Vagina (tissue), 2 donors: ENCODE measurements at regions not wholly inside any gene's neighbourhood (a gene's known extent, or its start where the extent isn't known, plus 50 kb on each side); places are given as distances from the start of the nearest gene placed in this dataset.
"Not testable (repeated sequence)": the region's sequence is repeated elsewhere in the genome, so short reads cannot be mapped to it uniquely, and the experiment has no call there.

ENCODE experiments used
- DNase-seq, 2 donors: peaks; one replicate each; pipeline ENCODE4 v3.0.0-alpha.2; 2017; ENCODE audit errors: extremely low spot score in 2 of 2
- H3K27ac ChIP-seq: fragments of 200-600 bp; sonication (generic); one replicate; pipeline ENCODE4 v1.5.1; 2019
- H3K27me3 ChIP-seq: fragments of 200-600 bp; sonication (generic); one replicate; pipeline ENCODE4 v1.5.1; 2019
- H3K36me3 ChIP-seq, 2 donors: fragments of 200-600 bp; sonication (generic); one replicate each; pipeline ENCODE4 v1.5.1; 2017 to 2019
- H3K4me1 ChIP-seq: fragments of 200-600 bp; sonication (generic); one replicate; pipeline ENCODE4 v1.5.1; 2019
- H3K4me3 ChIP-seq, 2 donors: fragments of 200-600 bp; sonication (generic); 1 replicate in 1 of 2; 2 replicates in 1 of 2; pipeline ENCODE4 v1.5.1; 2016 to 2019
- H3K9me3 ChIP-seq: fragments of 200-600 bp; sonication (generic); one replicate; pipeline ENCODE4 v1.5.1; 2019
- CTCF ChIP-seq, 3 experiments: fragments of 450-650 bp in 2 of 3; fragments of 200-600 bp in 1 of 3; sonication (generic) in 1 of 3; IDR thresholded peaks; one replicate each; pipeline ENCODE4 v1.5.1; 2017 to 2019; ENCODE audit warnings: antibody characterized with exemption in 3 of 3, mild to moderate bottlenecking in 2 of 3, moderate library complexity in 2 of 3
- POLR2A ChIP-seq, 2 donors: fragments of 450-650 bp; IDR thresholded peaks; one replicate each; pipeline ENCODE4 v1.6.1; 2017; ENCODE audit warnings: antibody characterized with exemption in 2 of 2, mild to moderate bottlenecking in 2 of 2, moderate library complexity in 2 of 2
- POLR2AphosphoS5 ChIP-seq, 2 donors: sonication (generic); formaldehyde crosslinking; IDR thresholded peaks; one replicate each; pipeline ENCODE4 v1.9.0; 2017; ENCODE audit warnings: antibody characterized with exemption in 2 of 2, mild to moderate bottlenecking in 2 of 2, low read depth in 1 of 2; ENCODE audit not compliant: insufficient read depth in 1 of 2
- intact Hi-C: fragments of 100-400 bp; cut with DNase I; formaldehyde crosslinking; loops from one replicate; pipeline ENCODE4 v1.15.1; 2023

- no peaks in the 10 kb centered on the region for H3K9me3 ChIP-seq
- DNase-seq = no peak
- intact Hi-C loops = no loop called here
- TF ChIP-seq POLR2AphosphoS5 (IDR thresholded peaks at IDR 0.05; ENCODE audit: insufficient read depth in 1 of 2, low read depth in 1 of 2) = no peak
- no peak for TF ChIP-seq POLR2A (IDR thresholded peaks at IDR 0.05)
- TF ChIP-seq CTCF (IDR thresholded peaks at IDR 0.05) = no peak
- H3K4me1 ChIP-seq = no peaks in the 10 kb centered on the region
- H3K4me3 ChIP-seq = no peak overlapping the region
- H3K27me3 ChIP-seq = no peaks in the 10 kb centered on the region
- H3K36me3 ChIP-seq = no peaks in the 10 kb centered on the region
- H3K27ac ChIP-seq = no peak overlapping the region
Measured at GRCh38 chr21:17397703-17398102, 115.1 kb upstream of the CXADR start.

GRCh38 chr21:17398954-17399353 is 113.9 kb upstream of the CXADR start:
- DNase-seq, H3K4me1 ChIP-seq, H3K9me3 ChIP-seq, H3K27me3 ChIP-seq, H3K27ac ChIP-seq, H3K4me3 ChIP-seq, intact Hi-C loops, H3K36me3 ChIP-seq: not testable (repeated sequence)

- TF ChIP-seq CTCF (IDR thresholded peaks at IDR 0.05) = no peak
- TF ChIP-seq POLR2A (IDR thresholded peaks at IDR 0.05) = no peak
- no peak for TF ChIP-seq POLR2AphosphoS5 (IDR thresholded peaks at IDR 0.05; ENCODE audit: insufficient read depth in 1 of 2, low read depth in 1 of 2)
- no peaks in the 10 kb centered on the region for H3K4me1 ChIP-seq
- H3K36me3 ChIP-seq = no peaks in the 10 kb centered on the region
- no peak overlapping the region for H3K27ac ChIP-seq
- intact Hi-C loops = no loop called here
- H3K9me3 ChIP-seq = no peaks in the 10 kb centered on the region
- no peaks in the 10 kb centered on the region for H3K27me3 ChIP-seq
- no peak for DNase-seq
- no peak overlapping the region for H3K4me3 ChIP-seq
Measured at GRCh38 chr21:17402937-17403336, 109.9 kb upstream of the CXADR start.

GRCh38 chr21:17406202-17406601 is 106.6 kb upstream of the CXADR start:
- intact Hi-C loops = no loop called here
- H3K27me3 ChIP-seq = no peaks in the 10 kb centered on the region
- DNase-seq = no peak
- no peaks in the 10 kb centered on the region for H3K9me3 ChIP-seq
- no peak overlapping the region for H3K4me3 ChIP-seq
- TF ChIP-seq POLR2AphosphoS5 (IDR thresholded peaks at IDR 0.05; ENCODE audit: insufficient read depth in 1 of 2, low read depth in 1 of 2) (no peak), POLR2A (IDR thresholded peaks at IDR 0.05) (no peak), CTCF (IDR thresholded peaks at IDR 0.05) (no peak)
- no peaks in the 10 kb centered on the region for H3K36me3 ChIP-seq
- H3K27ac ChIP-seq = no peak overlapping the region
- H3K4me1 ChIP-seq = no peaks in the 10 kb centered on the region

- no peaks in the 10 kb centered on the region for H3K27me3 ChIP-seq
- H3K9me3 ChIP-seq = no peaks in the 10 kb centered on the region
- H3K4me1 ChIP-seq = peaks cover 4% of the 10 kb centered on the region
- TF ChIP-seq POLR2AphosphoS5 (IDR thresholded peaks at IDR 0.05; ENCODE audit: insufficient read depth in 1 of 2, low read depth in 1 of 2) = no peak
- no peak for TF ChIP-seq POLR2A (IDR thresholded peaks at IDR 0.05)
- no peak for TF ChIP-seq CTCF (IDR thresholded peaks at IDR 0.05)
- no peak for DNase-seq
- H3K36me3 ChIP-seq = no peaks in the 10 kb centered on the region
- H3K4me3 ChIP-seq = no peak overlapping the region
- H3K27ac ChIP-seq = no peak overlapping the region
- intact Hi-C loops = no loop called here
Measured at GRCh38 chr21:17414766-17415165, 98.1 kb upstream of the CXADR start.

GRCh38 chr21:17416139-17416538 is 96.7 kb upstream of the CXADR start:
- TF ChIP-seq POLR2AphosphoS5 (IDR thresholded peaks at IDR 0.05; ENCODE audit: insufficient read depth in 1 of 2, low read depth in 1 of 2) = no peak
- no peak for TF ChIP-seq POLR2A (IDR thresholded peaks at IDR 0.05)
- TF ChIP-seq CTCF (IDR thresholded peaks at IDR 0.05) = no peak
- Histone ChIP-seq H3K4me3 (no peak overlapping the region), H3K27me3 (no peaks in the 10 kb centered on the region), H3K4me1 (peaks cover 4% of the 10 kb centered on the region), H3K9me3 (no peaks in the 10 kb centered on the region), H3K36me3 (no peaks in the 10 kb centered on the region), H3K27ac (no peak overlapping the region)
- intact Hi-C loops = no loop called here
- no peak for DNase-seq
